ENCODE measurements at regions not wholly inside any gene's neighbourhood (a gene's known extent, or its start where the extent isn't known, plus 50 kb on each side); places are given as distances from the start of the nearest gene placed in this dataset.
"Not testable (repeated sequence)": the region's sequence is repeated elsewhere in the genome, so short reads cannot be mapped to it uniquely, and the experiment has no call there.

- no peak for DNase-seq (ENCODE audit: low spot score)
These were observed 318.9 kb upstream of the DPPA4 start for GRCh38 chr3:109656225-109656624.

DNA sequence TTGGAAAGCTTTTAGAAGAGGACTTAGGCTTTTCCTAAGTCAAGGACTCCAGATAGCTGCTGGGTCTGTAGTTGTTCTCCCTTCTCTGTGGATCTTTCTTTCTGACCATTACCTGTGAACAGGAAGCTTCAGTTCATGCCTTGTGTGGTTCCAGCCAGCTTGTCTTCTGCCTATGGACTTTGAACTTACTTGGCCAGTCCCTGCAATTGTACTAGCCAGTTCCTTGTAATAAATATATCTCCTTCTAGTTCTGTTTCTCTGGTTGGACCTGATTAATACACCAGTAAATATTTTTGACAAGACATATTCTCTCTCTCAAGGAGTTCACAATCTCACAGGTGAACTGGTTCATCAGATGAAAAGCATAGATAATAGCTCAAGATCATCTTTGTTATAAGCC lies 341.3 kb upstream of the DPPA4 start:
- DNase-seq (ENCODE audit: low spot score): no peak

DNA sequence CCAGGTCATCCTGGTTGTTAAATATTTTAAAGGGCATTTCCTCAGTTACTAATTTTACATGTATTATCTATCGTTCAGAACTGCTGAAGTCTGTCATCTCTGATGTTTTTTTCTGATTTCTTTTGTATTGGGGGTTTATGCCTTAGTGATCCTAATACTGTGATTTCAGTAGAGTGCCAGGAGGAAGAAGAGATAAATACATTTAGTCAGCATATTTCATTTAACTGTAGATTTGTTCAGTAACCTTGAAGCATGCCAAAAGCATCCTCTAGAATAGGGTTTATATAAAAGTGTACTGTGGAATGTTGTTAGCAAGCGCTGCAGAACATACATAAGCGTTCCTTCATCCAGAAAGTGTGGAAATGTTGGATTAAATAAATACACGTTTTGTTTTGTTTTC lies 342.3 kb upstream of the DPPA4 start:
- no peak for DNase-seq (ENCODE audit: low spot score)

- no peak for DNase-seq (ENCODE audit: low spot score)
These were observed 346.4 kb upstream of the DPPA4 start for GRCh38 chr3:109683746-109684145.

GRCh38 chr3:109685084-109686079 lies 348.0 kb upstream of the DPPA4 start:
- DNase-seq (ENCODE audit: low spot score): no peak

DNA sequence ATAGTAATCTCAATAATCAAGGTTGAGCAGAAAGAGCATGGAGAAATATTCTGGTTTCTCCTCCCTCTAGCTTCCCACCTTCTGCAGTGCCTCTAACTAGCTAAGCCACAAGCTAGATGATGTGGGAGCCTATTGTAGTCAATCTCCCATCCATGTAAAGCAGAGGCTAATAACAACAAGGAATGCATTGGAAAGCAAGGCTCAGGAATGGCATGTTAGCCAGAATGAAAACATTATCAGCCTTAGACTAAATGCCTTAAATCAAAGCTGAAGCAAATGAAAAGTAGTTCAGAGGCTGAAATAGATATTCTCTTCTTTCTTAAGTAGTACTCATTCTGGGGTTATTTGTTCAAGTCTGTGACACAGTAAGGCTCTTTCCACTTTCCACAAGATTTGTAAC lies 350.3 kb upstream of the DPPA4 start:
- DNase-seq (ENCODE audit: low spot score): no peak

DNA sequence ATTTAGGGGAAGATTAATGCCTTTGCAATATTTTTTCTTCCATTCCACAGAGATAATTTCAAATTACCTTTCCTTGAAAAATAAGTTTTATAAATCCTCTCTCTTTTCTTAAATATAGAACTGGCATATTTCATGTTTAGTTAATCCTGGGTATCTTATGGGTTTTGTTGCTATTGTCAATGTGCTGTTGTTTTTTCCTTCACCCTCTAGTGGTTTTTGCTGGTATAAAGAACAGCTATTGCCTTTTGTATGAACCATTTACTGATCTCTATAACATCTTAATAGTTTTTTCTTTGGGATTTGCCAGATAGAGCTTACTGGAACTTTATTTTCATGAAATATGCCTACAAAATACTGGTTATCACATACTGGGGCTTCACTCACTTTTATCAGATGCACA lies 359.6 kb upstream of the DPPA4 start:
- DNase-seq (ENCODE audit: low spot score): no peak

DNA sequence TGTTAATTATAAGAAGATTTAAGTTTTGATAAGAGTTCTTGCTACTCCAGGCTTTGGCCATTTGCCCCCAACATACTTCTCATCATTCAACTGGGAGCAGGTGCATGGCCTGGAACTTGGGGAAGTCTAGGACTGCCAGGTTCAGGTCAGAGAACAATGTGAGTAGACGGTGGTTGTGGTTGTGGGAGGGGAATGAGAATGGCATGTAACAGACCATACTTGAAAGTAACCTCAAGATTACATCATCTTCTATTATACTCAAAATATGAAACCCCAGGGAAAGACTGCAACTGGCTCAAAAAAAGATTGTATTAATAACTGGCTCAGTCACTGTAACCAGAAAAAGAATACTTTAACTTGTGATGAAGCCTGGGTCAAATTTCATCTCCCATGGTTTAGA lies 364.9 kb upstream of the DPPA4 start:
- no peak for DNase-seq (ENCODE audit: low spot score)

DNA sequence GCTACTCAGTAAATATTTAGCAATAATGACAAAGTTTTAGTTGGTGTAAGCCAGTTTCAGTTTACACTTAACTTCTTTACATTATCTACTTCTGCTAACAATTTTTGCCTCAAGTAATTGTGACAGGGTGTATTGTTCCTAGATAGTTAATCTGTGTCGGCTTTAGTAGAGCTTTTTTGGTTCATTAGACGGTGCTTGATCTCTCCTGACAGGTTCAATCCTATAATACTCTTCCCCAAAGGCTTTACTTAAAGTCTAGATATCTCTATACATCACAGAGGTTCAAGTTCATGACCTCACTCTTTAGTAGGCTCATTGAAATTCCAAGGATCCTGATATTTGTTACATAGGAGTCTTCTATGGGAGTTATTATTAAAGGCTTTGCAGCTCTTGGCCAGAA lies 365.6 kb upstream of the DPPA4 start:
- DNase-seq (ENCODE audit: low spot score): no peak

- DNase-seq (ENCODE audit: low spot score): not testable (repeated sequence)
These were observed 367.8 kb upstream of the DPPA4 start for GRCh38 chr3:109705133-109705532.

DNA sequence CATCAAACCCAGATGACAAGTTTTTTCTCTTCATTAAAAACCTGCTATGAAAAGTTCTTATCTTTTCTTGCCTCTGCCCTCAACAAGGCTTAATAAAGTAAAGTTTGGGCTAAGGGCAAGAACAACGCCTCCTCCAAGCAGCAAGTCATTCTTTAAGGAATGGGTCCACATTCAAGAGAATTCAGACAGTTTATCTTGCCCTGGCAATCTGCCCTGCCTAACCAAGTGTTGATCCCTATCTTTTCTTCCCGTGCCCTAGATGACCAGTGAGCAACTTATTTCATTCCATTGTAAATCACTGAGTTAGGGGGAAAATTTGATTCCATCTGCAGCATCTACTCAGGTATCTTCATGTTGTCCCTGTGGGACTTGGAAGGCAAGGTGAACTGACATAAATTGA lies 370.3 kb upstream of the DPPA4 start:
- DNase-seq (ENCODE audit: low spot score): no peak

DNA sequence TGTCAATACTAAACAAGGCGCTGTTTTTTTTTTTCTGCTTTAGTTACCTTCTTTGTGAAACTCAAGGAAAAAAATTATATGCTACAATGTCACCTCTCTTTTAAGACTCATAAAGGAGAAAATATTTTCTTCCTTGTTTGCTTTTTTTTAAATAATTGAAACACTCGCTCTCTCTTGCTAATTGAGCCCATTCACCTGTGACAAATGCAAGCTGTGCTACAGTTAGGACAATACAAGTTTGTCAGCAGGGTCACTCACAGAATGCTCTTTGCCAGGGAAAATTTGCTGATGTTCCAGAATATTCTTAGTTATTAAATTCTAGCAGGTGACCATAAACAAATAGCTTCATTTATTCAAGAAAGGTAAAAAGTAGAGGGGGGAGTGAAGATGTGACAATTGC lies 375.9 kb upstream of the DPPA4 start:
- DNase-seq (ENCODE audit: low spot score): no peak

GRCh38 chr3:109715707-109716106 lies 378.4 kb upstream of the DPPA4 start:
- DNase-seq (ENCODE audit: low spot score): no peak

DNA sequence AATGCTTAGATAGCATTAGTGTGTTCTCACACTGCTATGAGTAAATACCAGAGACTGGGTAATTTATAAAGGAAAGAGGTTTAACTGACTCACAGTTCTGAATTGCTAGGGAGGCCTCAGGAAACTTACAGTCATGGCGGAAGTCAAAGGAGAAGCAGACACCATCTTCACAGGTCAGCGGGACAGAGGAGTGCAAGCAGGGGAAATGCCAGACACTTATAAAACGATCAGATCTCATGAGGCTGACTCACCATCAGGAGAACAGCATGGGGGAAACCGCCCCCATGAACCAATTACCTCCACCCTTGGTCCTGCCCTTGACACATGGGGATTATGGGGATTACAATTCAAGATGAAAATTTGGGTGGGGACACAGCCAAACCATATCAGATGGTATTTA lies 381.5 kb upstream of the DPPA4 start:
- DNase-seq (ENCODE audit: low spot score): no peak

- DNase-seq (ENCODE audit: low spot score): no peak
These were observed 391.6 kb upstream of the DPPA4 start for GRCh38 chr3:109728861-109729494.

- peak; percentile 30 for DNase-seq (ENCODE audit: low spot score)
These were observed 394.5 kb upstream of the DPPA4 start for GRCh38 chr3:109731639-109732473.

DNA sequence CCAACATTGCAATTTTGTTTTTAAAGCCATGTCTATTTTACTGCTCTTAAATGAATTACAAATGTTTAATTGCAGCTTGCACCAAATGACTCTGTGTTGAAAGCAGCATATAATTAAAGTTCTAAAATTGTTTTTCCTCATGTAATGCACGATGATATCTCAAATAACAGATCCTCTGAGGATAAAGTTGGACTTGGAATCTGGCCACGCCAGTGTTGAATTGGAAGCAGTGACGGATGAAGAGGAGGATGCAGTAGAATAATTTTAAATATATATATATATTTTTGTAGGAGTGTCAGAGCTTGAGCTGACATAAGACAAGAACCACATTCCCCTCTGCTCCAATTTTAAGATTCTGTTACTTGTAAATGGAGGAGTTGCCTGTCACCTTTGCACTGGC lies 406.6 kb upstream of the DPPA4 start:
- no peak for DNase-seq (ENCODE audit: low spot score)

DNA sequence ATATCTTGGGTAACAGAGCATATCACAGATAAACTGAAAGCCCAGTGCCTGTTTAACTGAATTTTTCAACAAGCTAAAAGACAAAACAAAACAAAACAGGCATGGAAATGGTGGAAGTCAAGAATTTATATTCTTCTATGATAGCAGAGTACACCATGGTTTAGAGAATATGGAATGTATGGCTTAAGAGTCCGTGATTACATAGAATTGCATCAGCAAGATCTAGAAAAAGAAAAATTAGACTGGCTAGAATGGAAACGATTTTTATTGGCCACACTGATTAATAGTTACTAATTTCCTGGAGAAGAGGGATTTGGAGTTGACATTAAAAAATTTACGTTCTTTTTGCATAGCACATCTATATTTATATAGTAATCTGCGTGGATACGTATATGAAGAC lies 435.2 kb upstream of the DPPA4 start:
- DNase-seq (ENCODE audit: low spot score): no peak

DNA sequence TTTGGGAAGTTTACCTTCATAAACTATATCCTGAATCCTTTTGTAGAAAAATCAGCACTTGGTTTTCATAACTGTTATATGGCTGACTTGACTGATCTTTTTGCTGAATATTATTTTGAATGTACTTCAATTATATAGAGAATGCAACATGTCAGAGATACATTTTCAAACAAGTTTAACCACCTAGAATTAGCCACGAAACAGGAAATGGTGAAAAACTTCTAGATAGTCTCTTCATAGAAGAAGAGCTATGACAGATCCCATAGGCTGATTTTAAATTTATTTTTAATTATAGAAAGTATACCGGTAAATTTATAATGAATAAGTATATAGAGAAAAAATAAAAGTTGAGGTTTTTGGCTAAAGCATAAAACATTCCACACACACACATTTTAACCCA lies 436.8 kb upstream of the DPPA4 start:
- DNase-seq (ENCODE audit: low spot score): no peak

GRCh38 chr3:109784285-109784684 lies 446.9 kb upstream of the DPPA4 start:
- no peak for DNase-seq (ENCODE audit: low spot score)

GRCh38 chr3:109784852-109785631 lies 447.7 kb upstream of the DPPA4 start:
- peak; percentile 60 for DNase-seq (ENCODE audit: low spot score)

DNA sequence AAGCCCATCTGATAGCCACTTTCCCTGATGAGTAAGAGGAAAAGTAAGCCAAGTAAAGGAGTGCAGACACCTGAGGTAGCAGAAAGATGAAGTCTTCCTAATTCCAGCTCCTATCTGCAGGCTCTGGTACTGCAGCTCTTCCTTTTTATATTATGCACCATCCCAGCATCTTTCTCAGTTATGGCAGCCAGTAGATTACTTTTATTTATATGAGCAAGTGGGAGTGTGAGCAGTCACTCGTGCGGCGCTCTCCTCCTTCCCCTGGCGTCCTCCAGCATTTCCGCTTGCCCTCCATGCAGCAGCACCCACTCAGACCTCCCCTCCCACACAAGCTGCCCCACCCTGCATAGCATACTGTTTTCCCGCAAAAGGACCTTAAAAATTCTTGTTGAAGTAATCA lies 465.9 kb upstream of the DPPA4 start:
- no peak for DNase-seq (ENCODE audit: low spot score)
